Activated T-helper 1 cell treated with anti-CD3 and anti-CD28 coated beads, Interleukin-2, amount 50 U/mL, for 16 hours (primary cell): ENCODE measurements at regions not wholly inside any gene's neighbourhood (a gene's known extent, or its start where the extent isn't known, plus 50 kb on each side); places are given as distances from the start of the nearest gene placed in this dataset.
"Not testable (repeated sequence)": the region's sequence is repeated elsewhere in the genome, so short reads cannot be mapped to it uniquely, and the experiment has no call there.

Experiments
- DNase-seq, 2 donors: peaks; one replicate each; pipeline ENCODE4 v3.0.0-alpha.2; 2020; ENCODE audit warnings: low read depth in 1 of 2, low spot score in 1 of 2

DNA sequence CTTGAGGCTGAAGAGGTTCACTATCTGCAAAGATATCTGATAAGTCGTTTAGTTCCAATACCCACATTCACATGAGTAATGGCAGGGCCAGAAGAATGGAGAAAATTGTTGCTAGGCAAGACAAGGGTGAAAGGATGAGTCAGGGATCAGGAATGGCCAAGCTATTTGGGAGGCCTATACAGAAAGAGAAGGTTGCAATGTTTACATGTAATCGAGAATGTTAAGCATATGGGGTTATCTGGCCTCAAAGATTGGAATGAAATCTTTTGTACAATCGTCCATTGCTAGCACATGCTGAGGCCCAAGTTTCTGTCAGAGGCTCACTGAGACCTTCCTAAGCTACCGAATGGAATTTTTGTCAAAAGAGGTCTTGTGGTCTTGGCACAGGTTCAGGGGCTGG is 299.9 kb upstream of the PLD5 start:
- no peak for DNase-seq

DNA sequence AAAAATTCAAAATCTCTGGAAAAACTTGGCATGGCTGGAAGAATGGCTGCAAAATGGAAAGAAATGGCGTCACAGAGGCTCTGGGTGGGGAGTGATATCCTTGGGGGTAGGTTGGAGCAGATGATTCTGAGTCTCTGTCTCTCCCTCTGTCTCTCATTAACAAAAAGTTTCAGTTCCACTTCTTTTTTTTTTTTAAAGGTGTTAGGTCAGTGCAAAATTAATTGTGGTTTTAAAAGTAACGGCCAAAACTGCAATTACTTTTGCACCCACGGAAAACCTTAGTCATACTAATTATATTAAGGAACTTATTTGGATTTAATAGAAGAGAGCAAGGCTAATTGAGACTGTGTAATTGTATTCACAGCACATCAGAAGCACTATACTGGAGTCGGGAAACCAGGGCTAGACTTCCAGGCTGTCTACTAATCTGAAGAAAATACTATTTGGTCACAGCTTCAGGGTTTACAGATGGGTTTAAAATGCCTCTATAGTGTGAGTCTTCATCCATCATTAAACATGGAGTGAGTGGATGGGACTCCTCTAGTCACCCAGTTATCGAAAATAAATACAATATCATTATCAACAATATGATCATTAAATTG is 289.1 kb upstream of the PLD5 start:
- DNase-seq: no peak

DNA sequence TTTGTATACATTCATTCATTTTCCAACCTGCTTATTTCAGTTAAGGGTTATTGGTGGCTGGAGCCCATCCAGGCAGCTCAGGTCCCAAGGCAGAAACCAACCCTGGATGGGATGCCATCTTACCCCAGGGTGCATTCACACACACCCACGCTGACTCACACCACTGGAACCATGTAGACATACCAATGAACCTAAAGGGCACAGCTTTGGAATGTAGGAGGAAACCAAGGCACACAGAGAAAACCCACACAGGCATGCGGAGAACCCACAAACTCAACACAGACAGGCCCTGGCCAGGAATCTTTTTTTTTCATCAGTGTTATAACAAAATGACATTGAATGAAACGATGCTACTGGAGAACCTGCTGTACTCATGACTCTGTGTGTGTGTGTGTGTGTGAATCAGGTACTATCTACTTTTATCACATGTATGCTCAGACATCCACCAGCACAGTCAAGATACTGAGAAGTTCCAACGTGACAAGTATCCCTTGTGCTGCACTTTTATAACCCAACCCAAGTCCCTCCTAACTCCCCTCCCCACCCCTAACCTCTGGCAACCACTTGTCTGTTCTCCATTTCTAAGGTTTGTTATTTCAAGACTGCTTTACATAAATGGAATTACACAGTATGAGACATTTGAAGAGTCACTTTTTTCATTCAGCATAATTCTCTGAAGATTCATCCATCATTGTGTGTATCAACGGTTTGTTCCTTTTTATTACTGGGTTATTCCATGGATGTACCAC is 286.8 kb upstream of the PLD5 start:
- no peak for DNase-seq

DNA sequence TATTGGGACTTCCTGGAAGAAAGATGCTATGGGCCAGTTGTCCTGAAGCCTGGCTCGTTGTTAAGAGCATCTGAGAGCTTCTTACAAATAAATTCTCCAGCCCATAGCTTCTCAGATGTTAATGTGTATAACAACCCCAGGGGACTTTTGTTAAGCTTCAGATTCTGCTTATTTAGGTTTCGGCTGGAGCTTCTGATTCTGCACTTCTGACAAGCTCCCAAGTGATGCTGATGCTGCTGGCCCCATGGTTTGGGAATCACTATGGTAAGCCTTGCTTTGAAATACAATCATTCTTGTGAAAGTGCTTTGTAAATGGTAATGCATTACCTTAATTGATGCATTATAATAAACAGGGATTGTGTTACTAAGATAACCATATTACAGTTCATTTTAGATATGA is 281.8 kb upstream of the PLD5 start:
- no peak for DNase-seq

DNA sequence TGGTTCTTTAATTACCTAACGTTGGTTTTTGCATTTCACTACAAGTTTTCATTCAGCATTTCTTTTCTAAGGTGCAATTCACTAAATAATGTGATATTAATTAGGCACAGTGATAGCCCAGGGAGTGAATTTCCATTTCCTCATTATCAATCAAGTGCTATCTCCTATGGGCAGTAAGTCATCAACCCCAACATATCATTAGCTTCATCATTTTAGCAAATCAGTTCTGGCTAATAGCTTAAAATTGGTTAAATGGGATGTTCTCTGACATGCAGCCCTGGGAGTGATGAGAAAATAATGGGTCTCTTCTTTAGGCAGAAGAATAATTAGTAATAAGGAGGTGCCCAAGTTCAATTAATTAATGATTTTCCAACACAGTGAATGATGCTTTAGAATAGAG is 280.9 kb upstream of the PLD5 start:
- DNase-seq: not testable (repeated sequence)

DNA sequence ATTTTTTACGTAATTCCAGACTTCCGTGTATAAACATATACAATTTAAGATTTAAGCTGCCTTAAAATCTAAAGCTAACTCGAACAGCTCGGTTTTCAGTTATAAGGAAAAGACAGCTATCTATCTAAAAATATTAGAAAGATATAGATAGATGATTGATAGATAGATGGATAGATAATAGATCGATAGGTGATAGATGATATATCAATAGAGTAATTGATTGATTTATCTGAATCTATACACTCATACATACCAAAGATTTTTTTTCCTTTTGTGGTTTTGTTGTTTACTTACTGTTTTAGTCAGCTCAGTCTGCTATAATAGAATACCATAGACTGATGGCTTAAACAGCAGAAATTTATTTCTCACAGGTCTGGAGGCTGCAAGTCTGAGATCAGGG is 278.5 kb upstream of the PLD5 start:
- DNase-seq: no peak

DNA sequence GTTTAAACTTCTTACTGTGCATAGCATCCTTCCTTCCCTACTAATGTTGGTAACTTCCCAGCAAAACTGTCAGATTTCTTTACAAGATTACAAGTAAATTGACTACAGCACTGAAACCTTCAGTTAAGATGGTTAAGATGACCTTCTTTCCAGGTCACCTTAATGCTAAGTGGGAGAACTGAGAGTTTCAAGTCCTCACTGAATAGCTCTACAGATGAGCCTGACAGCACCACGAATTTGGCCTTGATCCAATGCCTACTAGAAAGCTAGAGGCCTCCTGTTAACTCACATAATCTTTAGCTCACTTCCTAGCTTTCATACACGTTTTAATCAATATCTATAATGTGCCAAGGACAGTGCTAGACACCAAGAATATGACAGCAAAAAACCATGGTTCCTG is 276.0 kb upstream of the PLD5 start:
- no peak for DNase-seq

DNA sequence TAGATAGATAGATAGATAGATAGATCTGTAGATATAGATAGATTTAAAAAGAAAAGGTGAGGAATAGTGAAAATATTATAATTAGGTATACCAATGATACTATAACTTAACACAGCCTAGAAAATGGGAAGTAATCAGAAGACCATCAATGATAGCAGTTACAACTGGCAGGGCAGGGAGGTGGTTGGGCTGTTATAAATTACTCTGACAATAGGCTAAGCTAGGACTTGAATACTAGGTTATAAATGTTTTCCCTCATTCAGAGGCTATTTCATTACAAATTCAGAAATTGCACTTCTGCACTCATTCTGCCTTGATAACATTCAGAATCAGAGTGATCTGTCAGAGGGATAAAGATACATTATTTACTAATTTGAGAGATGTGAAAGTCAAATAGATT is 273.4 kb upstream of the PLD5 start:
- DNase-seq: no peak

DNA sequence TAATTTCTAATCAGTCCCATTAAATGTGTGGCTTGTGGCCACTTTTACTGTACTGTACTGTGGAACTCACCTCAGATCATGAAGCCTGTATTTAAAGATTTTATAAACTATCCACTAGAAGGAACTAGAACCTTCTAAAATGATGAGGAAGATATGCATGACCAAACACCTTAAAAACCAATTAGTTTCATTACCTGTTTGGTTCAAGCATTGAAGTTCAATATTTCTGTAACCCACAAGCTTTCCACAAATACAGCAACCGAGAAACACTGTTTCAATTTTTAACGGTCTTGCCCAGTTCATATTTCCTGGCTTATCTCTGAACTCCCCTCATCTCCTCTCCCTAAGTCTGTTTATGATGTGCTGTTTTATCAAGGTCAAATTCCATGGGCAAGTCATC is 264.3 kb upstream of the PLD5 start:
- DNase-seq: no peak

DNA sequence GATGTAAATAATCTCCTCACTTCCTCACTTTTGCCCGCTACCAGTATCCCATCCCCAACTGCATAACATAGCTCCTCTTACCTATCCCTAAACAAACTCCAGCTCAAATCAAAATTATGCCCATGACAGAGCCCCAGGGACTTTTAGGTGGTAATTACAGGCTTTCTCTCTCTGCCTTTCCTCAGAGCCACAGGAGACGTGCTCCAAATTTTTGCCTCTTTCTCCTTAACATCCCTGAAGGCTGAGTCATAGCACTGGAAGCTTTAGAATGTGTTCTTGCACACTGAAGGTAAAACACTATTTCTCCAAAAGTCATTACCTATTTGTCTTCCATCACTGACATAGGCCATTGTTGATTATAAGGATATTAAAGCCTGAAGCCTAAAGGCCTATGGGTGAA is 263.5 kb upstream of the PLD5 start:
- no peak for DNase-seq

DNA sequence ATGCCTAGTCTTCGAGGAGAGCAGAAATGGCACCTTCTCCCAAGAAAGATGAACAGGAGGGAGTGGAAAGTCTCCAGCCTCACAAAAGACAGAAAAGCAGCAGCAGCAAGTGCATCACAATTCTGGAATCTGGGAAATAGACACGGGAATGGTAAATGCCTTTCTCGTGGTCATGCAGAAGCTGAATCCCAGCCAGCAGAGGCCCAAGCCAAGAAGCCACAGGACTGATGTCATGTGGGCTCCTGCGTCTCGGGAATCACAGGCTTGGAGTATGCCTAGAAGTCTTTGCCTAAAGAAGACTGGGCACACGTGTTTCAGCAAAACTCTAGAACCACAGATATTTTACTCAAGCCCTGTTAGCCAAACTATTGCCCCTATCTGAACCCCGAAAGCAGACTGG is 260.3 kb upstream of the PLD5 start:
- DNase-seq: no peak

DNA sequence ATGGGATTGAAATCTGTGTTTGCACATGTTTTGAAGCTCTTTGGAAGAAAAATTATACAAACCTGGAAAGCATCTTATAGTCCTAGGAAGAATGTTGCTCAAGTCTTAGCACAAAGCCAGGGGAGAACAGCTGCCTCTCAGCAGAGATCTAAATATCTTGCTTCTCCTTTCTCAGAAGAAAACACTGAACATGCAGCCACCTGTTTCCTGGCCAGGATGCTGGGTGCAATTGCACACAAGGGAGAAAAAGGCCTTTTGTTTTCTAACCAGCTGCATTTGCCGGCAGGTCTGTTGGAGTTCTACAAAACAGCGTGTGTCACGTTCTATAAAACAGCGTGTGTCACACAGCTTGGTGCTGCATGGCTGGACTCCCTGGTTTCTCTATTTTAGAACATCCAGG is 259.6 kb upstream of the PLD5 start:
- DNase-seq: no peak

DNA sequence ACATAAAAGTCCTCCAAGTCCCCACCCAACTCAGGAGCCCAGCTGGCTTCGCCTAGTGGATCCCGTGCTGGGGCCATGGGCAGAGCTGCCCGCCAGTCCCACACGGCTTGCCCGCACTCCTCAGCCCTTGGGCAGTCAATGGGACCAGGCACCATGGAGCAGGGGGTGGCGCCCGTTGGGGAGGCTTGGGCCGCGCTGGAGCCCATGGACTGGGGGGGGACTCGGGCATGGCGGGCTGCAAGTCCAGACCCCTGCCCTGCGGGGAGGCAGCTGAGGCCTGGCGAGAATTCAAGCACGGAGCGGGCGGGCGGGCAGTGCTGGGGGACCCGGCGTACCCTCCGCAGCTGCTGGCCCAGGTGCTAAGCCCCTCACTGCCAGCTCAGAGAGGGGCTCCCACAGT is 249.8 kb upstream of the PLD5 start:
- DNase-seq: no peak

DNA sequence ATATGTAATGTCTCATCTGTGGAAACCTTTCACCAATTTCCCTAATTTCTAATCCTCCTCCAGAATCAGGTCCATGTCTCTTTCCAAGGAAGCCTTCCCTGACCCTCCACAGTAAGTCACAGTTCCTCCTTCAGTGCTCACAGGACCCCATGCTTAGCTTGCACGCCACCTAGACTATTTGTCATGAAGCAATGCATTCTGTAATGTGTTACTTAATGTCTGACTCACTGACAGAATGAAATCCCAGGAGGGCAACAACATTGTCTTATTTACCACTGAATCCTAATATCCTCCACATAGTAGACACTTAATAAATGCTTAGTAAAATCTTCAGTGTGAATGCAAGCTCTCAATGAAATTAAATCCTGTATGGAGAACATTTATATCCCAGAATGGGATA is 245.9 kb upstream of the PLD5 start:
- no peak for DNase-seq

DNA sequence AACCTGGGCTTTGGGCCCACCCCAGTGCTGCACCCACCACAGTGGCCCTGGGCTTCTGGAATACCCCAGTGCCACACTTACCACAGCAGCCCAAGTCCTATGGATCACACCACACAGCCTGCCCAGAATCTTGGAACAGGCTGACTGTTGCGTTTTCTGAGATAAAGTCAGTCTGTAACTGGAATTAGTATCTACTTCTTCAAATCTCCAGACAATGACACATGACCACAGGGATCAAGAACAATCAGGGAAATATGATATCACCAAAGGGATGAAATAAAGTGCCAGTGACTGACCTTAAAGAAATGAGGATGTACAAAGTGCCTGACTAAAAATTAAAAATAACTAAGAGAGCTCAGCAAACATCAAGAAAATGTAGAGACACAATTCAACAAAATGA is 239.7 kb upstream of the PLD5 start:
- no peak for DNase-seq

DNA sequence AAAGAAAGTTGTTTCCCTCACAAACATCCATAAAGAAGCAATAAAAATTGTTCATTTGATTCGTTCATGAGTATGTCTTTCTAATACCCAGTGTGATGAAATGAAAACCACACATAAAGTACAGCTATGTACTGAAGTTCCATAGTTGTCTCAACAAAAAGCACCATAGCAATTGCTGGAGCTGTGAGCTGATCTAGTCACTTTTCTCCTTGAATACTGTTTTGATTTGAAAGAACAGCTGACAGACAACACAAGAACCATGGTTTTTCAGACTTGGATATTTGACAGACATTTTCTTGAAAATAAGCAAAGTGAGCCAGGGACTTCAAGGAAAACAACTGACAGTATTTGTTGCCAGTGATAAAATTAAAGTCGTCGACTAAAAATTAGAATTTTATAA is 237.1 kb upstream of the PLD5 start:
- DNase-seq: no peak

DNA sequence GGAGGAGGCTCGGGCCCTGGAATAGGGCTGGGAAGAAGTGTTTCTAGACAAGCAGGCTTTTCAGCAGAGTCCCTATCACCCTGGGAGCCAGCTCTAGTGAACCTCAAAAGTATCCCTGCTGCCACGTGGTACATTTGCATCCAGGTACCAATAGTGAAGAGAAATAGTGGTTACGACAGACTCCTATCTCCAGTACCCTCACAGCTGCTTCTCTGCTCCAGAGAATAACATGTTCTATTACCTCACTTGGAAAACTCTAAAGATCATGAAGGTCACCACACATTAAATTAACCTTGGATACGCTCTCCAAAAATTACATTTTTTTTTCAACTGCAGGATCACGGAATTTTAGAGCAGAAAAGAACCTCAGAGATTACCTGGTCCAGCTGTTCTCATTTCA is 230.4 kb upstream of the PLD5 start:
- no peak for DNase-seq

DNA sequence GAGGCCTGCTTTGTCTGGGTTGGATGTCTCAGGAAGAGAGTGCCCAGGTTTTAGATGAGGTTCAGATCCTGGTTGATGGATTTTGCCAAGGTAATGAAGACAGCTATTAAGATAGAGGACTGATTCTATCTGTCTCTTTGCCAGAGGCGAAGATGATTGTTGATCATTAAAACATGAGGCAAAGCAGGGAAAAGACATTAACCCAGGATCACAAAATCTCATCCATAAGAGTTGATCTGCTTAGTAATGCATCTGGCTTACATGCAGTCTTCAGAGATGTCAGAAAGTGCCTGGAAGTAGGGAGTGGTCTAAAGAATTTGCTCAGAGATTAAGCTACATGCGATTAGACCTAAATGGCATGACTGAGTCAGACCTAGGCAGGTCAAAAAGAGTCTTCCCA is 229.6 kb upstream of the PLD5 start:
- DNase-seq: no peak

DNA sequence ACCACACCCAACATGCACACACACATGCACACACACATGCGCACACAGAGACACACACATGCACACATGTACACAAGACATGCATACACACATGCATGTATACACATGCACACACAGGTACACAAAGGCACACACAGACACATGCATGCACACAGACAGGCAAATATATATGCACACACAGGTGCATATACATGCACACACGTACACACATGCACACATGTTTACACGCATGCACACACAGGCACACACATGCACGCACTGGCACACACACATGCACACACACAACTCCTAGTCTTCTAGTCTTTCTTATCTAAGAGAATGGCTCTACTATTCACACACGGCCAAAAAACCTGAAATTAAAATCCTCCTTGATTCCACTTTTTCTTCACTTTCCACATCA is 222.7 kb upstream of the PLD5 start:
- no peak for DNase-seq

DNA sequence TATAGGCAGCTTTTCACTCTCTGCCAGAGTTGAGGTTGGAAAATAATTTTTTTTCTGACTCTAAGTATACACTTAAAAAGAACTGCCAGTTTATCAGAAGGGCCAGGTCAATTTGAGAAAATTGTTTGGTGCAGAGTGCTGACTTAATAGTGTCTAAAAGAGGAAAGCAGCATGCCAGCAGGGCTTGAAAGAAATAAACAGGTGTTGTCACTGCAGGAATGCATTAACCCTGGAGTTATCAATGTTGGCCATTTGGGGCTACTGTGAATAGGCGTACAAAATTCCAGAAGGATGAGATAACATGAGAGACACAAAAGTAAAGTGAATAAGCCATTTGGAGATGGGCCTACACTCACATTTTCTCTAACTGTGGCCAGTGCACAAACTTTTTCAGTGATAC is 220.6 kb upstream of the PLD5 start:
- no peak for DNase-seq

DNA sequence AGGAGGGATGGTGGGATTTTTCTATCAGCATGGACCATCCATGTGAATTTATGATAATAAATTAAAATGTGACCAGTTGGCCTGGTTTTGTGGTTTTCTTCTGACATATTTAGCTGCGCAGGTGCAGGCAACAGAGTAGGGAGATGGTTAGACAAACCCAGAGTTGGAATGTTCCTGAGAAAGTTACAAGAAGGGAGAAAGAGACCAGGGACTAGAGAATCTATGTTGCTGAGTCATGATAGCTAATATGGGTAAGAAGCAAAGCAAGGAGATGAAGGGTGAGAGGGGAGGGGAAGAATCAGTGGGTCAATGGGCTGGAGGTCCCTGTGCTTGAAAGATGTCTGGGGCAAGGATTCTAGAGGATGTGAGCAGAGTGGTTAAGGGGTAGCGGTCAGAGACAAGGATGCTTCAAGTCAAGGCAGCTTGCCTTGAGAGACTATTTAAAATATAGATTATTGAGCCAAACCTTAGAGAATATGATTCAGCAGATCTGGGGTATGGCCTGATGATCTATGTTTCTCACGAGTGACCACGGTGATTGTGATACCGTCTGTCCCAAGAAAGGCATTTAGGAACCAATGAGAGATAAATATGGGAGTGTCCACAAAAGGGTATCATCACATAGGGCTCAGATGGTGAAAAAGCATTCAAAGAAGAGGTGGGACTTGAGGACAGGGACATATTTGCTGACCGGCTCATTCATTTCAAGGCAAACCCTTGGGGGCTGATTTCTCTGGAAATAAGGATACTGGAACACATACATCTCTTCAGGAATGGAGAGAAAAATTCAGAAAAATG is 219.7 kb upstream of the PLD5 start:
- no peak for DNase-seq
